DMS53 (cell line): ENCODE measurements at regions not wholly inside any gene's neighbourhood (a gene's known extent, or its start where the extent isn't known, plus 50 kb on each side); places are given as distances from the start of the nearest gene placed in this dataset.

ENCODE experiments used
- DNase-seq: peaks from one replicate; lab custom pipeline; 2025; lab: John Stamatoyannopoulos, UW

- no peak for DNase-seq
These were observed 200.2 kb upstream of the NUDT4 start for GRCh38 chr12:93177208-93178153.

- DNase-seq: no peak
These were observed 199.4 kb upstream of the NUDT4 start for GRCh38 chr12:93178154-93178878.

- no peak for DNase-seq
These were observed 197.9 kb upstream of the NUDT4 start for GRCh38 chr12:93179792-93180191.

GRCh38 chr12:93180566-93180965 is 197.2 kb upstream of the NUDT4 start:
- DNase-seq: no peak

GRCh38 chr12:93181409-93181965 is 196.2 kb upstream of the NUDT4 start:
- no peak for DNase-seq

- peak; percentile 18 for DNase-seq
These were observed 193.6 kb upstream of the NUDT4 start for GRCh38 chr12:93183940-93184671.

GRCh38 chr12:93184672-93185368 is 192.9 kb upstream of the NUDT4 start:
- no peak for DNase-seq

- DNase-seq: no peak
These were observed 192.4 kb upstream of the NUDT4 start for GRCh38 chr12:93185369-93185741.

- DNase-seq: no peak
These were observed 191.6 kb upstream of the NUDT4 start for GRCh38 chr12:93186131-93186530.

GRCh38 chr12:93186621-93187020 is 191.1 kb upstream of the NUDT4 start:
- DNase-seq: no peak

- DNase-seq: no peak
These were observed 186.3 kb upstream of the NUDT4 start for GRCh38 chr12:93191423-93191822.

GRCh38 chr12:93191956-93192355 is 185.8 kb upstream of the NUDT4 start:
- DNase-seq: no peak

GRCh38 chr12:93192878-93193277 is 184.8 kb upstream of the NUDT4 start:
- DNase-seq: peak; percentile 18

GRCh38 chr12:93195511-93195910 is 182.2 kb upstream of the NUDT4 start:
- no peak for DNase-seq

GRCh38 chr12:93197067-93197593 is 180.6 kb upstream of the NUDT4 start:
- DNase-seq: no peak

- no peak for DNase-seq
These were observed 179.6 kb upstream of the NUDT4 start for GRCh38 chr12:93198086-93198485.

GRCh38 chr12:93199831-93200236 is 177.9 kb upstream of the NUDT4 start:
- DNase-seq: peak; percentile 20

GRCh38 chr12:93200291-93200917 is 177.3 kb upstream of the NUDT4 start:
- DNase-seq: no peak

- DNase-seq: no peak
These were observed 175.7 kb upstream of the NUDT4 start for GRCh38 chr12:93201990-93202389.

- no peak for DNase-seq
These were observed 175.0 kb upstream of the NUDT4 start for GRCh38 chr12:93202688-93203087.

- no peak for DNase-seq
These were observed 174.4 kb upstream of the NUDT4 start for GRCh38 chr12:93203361-93203760.
